ENCODE measurements at regions not wholly inside any gene's neighbourhood (a gene's known extent, or its start where the extent isn't known, plus 50 kb on each side); places are given as distances from the start of the nearest gene placed in this dataset.

DNA sequence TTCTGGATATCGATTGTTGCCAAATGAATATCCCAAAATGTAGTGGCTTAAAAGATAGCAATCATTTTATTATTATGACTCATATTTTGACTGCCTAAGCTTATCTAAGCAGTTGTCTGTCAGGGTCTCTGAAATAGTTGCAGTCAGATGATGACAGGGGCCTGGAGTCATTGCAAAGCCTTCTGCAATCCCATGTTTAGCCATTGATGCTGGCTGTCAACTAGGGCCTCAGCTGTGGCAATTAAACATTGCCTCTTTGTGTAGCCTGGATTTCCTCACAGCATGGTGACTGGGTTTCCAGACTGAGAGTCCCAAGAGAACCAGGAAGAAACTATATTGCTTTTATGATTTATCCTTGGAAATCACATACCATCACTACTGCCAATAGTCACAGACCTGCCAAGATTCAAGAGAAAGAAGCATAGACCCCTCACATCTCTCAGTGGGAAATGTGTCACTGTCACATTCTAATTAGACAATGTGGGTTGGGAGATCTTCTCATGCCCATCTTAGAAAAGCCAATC lies 227.3 kb upstream of the NOCT start:
- TF ChIP-seq, protein P1, sequence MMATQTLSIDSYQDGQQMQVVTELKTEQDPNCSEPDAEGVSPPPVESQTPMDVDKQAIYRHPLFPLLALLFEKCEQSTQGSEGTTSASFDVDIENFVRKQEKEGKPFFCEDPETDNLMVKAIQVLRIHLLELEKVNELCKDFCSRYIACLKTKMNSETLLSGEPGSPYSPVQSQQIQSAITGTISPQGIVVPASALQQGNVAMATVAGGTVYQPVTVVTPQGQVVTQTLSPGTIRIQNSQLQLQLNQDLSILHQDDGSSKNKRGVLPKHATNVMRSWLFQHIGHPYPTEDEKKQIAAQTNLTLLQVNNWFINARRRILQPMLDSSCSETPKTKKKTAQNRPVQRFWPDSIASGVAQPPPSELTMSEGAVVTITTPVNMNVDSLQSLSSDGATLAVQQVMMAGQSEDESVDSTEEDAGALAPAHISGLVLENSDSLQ (IDR thresholded peaks at IDR 0.05): no peak
- TF ChIP-seq NFRKB (IDR thresholded peaks at IDR 0.05): no peak

Measured in HEK293T (cell line).